Breast epithelium (tissue), 4 donors: ENCODE measurements at regions not wholly inside any gene's neighbourhood (a gene's known extent, or its start where the extent isn't known, plus 50 kb on each side); places are given as distances from the start of the nearest gene placed in this dataset.

Experiments used
- DNase-seq, 2 donors: peaks; one replicate each; pipeline ENCODE4 v3.0.0-alpha.2; 2019; ENCODE audit warnings: low spot score in 2 of 2
- H3K27ac ChIP-seq, 2 donors: fragments of 200-600 bp; sonication (generic) in 1 of 2; one replicate each; pipeline ENCODE4 v1.5.1; 2016 to 2019; ENCODE audit warnings: mild to moderate bottlenecking in 1 of 2
- H3K27me3 ChIP-seq, 2 donors: fragments of 200-600 bp; sonication (generic) in 1 of 2; one replicate each; pipeline versions ENCODE4 v1.5.1 to v1.6.0; 2017 to 2019; ENCODE audit warnings: control low read depth in 1 of 2, mild to moderate bottlenecking in 1 of 2
- H3K36me3 ChIP-seq: fragments of 200-600 bp; one replicate; pipeline ENCODE4 v1.5.1; 2019
- H3K4me1 ChIP-seq, 2 donors: fragments of 200-600 bp; sonication (generic); one replicate each; pipeline ENCODE4 v1.5.1; 2016 to 2019; ENCODE audit warnings: control low read depth in 1 of 2
- H3K4me3 ChIP-seq, 3 donors: fragments of 200-600 bp; sonication (generic); 1 replicate in 2 of 3; 2 replicates in 1 of 3; pipeline ENCODE4 v1.5.1; 2016 to 2019; ENCODE audit warnings: mild to moderate bottlenecking in 3 of 3, moderate library complexity in 2 of 3
- H3K9me3 ChIP-seq, 2 donors: fragments of 200-600 bp; sonication (generic) in 1 of 2; one replicate each; pipeline ENCODE4 v1.5.1; 2016 to 2019; ENCODE audit warnings: control low read depth in 1 of 2
- POLR2A ChIP-seq: fragments of 450-650 bp; IDR thresholded peaks from one replicate; pipeline ENCODE4 v1.6.1; 2016; ENCODE audit warnings: antibody characterized with exemption, mild to moderate bottlenecking, moderate library complexity
- POLR2AphosphoS5 ChIP-seq, 3 donors: sonication (generic); formaldehyde crosslinking; IDR thresholded peaks; one replicate each; pipeline ENCODE4 v1.6.1; 2017; ENCODE audit warnings: antibody characterized with exemption in 3 of 3
- intact Hi-C: fragments of 100-400 bp; cut with DNase I; formaldehyde crosslinking; loops from one replicate; pipeline ENCODE4 v1.15.1; 2023; ENCODE audit warnings: low total_unique reads
- TF ChIP-seq, protein P1 (sequence below), 3 donors: fragments of 450-650 bp; IDR thresholded peaks; one replicate each; pipeline ENCODE4 v1.5.1; 2016 to 2017; ENCODE audit warnings: antibody characterized with exemption in 3 of 3, mild to moderate bottlenecking in 3 of 3, moderate library complexity in 3 of 3

DNA sequence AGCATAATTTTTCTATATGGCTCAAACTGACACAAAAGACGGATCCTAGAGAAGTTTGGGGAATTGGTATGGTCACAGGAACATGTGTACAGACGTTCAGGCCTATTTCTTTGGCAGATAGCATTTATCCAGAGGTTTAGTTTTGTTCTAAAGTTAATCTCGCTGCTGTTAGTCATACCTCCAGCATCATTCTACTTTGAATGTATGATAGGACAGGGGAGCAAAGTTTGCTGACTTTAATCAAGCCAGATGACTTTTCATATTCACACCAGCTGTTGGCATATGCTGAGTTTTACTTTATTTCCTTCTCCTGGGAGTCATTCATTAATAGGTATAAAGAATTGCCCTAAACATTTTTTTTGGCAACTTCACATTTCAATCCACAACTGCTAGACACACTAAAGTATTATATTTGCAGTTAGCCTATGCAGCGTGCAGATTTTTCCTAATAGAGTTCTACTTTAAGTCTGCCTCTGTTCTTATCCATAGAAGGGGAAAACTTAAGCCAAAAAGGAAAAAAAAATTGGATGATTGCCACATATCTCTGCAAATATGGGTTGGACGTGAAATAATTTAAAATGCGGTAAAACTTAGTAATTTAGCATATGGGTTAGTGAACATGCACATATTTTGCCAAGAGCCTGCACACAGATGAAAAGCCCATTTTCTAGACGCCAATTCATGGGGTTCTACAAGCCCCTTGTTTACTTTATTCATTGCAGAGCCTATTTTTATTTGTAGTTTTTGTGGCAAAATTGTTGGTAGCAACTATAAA is 213.1 kb downstream of the C7orf25 start:
- Histone ChIP-seq H3K9me3 (no peaks in the 10 kb centered on the region), H3K36me3 (no peaks in the 10 kb centered on the region), H3K4me3 (no peak overlapping the region), H3K27me3 (no peaks in the 10 kb centered on the region), H3K27ac (no peak overlapping the region), H3K4me1 (no peaks in the 10 kb centered on the region)
- TF ChIP-seq POLR2A (no peak), POLR2AphosphoS5 (IDR thresholded peaks at IDR 0.05) (no peak)
- TF ChIP-seq, protein P1, sequence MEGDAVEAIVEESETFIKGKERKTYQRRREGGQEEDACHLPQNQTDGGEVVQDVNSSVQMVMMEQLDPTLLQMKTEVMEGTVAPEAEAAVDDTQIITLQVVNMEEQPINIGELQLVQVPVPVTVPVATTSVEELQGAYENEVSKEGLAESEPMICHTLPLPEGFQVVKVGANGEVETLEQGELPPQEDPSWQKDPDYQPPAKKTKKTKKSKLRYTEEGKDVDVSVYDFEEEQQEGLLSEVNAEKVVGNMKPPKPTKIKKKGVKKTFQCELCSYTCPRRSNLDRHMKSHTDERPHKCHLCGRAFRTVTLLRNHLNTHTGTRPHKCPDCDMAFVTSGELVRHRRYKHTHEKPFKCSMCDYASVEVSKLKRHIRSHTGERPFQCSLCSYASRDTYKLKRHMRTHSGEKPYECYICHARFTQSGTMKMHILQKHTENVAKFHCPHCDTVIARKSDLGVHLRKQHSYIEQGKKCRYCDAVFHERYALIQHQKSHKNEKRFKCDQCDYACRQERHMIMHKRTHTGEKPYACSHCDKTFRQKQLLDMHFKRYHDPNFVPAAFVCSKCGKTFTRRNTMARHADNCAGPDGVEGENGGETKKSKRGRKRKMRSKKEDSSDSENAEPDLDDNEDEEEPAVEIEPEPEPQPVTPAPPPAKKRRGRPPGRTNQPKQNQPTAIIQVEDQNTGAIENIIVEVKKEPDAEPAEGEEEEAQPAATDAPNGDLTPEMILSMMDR (IDR thresholded peaks at IDR 0.05), result no peak
- no peak for DNase-seq
- intact Hi-C loops, result no loop called here

DNA sequence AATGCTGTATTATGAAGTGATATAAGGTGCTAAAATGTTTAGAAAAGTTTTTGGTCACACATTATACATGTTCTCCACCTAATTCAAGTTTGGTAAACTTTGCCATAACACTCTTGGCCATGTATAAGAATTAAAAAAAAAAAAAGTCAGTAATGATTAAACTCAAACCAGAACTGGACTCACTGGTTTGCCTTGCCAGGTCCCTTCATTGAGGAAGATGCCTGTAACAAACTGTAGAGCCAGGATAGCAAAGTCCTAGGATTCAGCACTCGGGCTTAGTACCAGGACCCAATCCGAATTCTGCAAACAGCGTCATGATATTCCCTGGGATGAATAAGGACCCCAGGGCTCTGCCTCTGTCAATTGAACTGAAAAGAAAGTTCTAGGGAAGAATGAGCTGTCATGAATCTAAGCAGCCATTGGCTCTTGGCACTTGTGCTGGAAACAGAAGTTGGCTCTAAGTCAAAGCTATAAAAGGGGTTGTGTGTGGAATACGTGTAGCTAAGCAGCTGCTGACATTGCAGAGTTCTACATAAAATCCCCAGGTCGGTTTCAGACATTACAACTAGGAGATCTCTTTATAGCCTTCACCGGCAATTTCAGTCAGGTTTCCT is 216.9 kb downstream of the C7orf25 start:
- no peak for DNase-seq
- H3K36me3 ChIP-seq, result no peaks in the 10 kb centered on the region
- H3K27ac ChIP-seq, result no peak overlapping the region
- H3K4me1 ChIP-seq, result no peaks in the 10 kb centered on the region
- no peak for TF ChIP-seq POLR2A
- TF ChIP-seq, protein P1 (IDR thresholded peaks at IDR 0.05), result no peak
- no peaks in the 10 kb centered on the region for H3K27me3 ChIP-seq
- no peaks in the 10 kb centered on the region for H3K9me3 ChIP-seq
- intact Hi-C loops, result no loop called here
- H3K4me3 ChIP-seq, result no peak overlapping the region

DNA sequence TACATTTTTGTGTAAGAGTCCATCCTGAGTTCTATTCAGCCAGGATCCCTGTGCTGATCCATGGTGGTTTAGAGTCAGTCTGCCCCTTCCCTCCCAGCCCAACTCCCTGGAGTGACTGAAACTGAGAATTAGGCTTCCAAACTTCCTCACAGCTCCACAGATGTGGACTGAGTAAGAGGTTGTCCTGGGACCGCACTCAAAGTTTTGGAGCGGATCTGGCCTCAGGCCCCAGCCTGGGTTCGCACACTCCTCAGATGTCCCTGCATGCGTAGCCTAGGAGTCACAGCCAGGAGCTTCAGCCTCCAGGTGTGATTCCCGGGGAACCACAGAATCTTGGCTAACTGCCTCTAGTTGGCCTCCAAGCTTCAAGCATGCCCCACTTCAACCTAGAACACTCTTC is 218.1 kb downstream of the C7orf25 start:
- Histone ChIP-seq H3K4me1 (no peaks in the 10 kb centered on the region), H3K36me3 (no peaks in the 10 kb centered on the region), H3K27me3 (no peaks in the 10 kb centered on the region), H3K4me3 (no peak overlapping the region), H3K27ac (no peak overlapping the region), H3K9me3 (peaks cover 0 to 3% of the 10 kb centered on the region in 2 donors)
- no peak for DNase-seq
- TF ChIP-seq POLR2A (no peak), POLR2AphosphoS5 (IDR thresholded peaks at IDR 0.05) (no peak)
- TF ChIP-seq, protein P1 (IDR thresholded peaks at IDR 0.05), result no peak
- intact Hi-C loops, result no loop called here

DNA sequence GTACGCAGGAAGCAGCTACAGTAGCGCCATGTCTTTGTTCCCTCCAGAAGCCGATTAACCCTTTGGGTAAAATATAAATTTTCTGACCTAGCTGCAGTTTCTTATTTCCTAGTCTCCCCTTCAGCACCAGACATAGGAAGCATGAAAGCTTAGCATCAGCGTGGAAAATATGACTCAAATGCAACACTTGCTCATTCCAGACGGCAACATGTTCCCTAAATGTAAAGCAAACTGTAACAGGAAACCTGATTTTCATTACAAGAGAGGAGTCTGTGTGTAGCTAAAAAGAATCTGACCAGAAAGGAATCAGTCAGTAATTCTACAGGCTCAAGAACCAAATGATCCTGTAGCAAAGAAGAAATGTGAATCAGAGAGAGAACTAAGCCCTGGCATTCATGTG is 219.2 kb downstream of the C7orf25 start:
- Histone ChIP-seq H3K4me3 (no peak overlapping the region), H3K36me3 (no peaks in the 10 kb centered on the region), H3K27ac (no peak overlapping the region), H3K27me3 (no peaks in the 10 kb centered on the region), H3K4me1 (no peaks in the 10 kb centered on the region), H3K9me3 (peaks cover 0 to 3% of the 10 kb centered on the region in 2 donors)
- DNase-seq, result no peak
- intact Hi-C loops, result no loop called here
- TF ChIP-seq, protein P1 (IDR thresholded peaks at IDR 0.05), result no peak
- TF ChIP-seq POLR2AphosphoS5 (IDR thresholded peaks at IDR 0.05) (no peak), POLR2A (no peak)
